Vagina (tissue), 2 donors: ENCODE measurements at regions not wholly inside any gene's neighbourhood (a gene's known extent, or its start where the extent isn't known, plus 50 kb on each side); places are given as distances from the start of the nearest gene placed in this dataset.

Source experiments
- POLR2AphosphoS5 ChIP-seq, 2 donors: sonication (generic); formaldehyde crosslinking; IDR thresholded peaks; one replicate each; pipeline ENCODE4 v1.9.0; 2017; ENCODE audit warnings: antibody characterized with exemption in 2 of 2, mild to moderate bottlenecking in 2 of 2, low read depth in 1 of 2; ENCODE audit not compliant: insufficient read depth in 1 of 2
- TF ChIP-seq, protein P1 (sequence below), 3 experiments: fragments of 450-650 bp in 2 of 3; fragments of 200-600 bp in 1 of 3; sonication (generic) in 1 of 3; IDR thresholded peaks; one replicate each; pipeline ENCODE4 v1.5.1; 2017 to 2019; ENCODE audit warnings: antibody characterized with exemption in 3 of 3, mild to moderate bottlenecking in 2 of 3, moderate library complexity in 2 of 3

DNA sequence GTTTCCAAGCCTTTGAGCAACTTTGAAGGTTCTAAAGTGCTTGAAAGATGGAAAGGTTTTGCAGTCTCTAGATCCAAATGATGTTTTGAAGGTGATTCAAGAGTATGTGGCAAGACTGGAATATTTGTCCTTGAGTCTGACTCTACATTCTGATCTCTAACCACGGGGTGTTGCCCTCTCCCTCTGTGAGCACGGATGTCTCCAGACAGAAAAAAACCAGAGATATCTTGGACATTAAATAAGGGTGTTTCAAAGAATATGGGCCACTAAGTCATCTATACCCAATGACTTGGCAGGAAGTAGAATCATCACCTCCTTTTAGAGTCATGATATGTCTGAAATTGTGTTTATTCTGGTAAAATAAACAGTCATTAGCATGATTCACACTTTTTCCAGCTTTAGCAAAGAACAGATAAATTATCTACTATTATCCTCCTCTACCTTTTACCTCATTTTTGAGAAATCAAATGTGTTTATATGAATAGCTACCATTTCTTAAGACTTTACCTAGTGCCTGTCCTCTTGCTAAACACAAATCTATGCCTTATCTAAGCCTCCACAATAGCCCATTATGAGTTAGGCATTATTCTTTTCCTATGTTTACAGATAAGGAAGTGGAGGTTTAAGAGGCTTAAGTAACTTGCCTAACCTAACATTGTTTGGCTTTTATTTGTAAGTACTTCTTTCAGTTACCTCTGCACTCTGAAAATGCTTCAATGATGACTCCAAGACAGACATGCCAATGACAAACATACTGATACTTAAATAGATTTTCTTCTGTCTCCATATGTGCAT is 384.4 kb downstream of the BMP2 start:
- TF ChIP-seq, protein P1, sequence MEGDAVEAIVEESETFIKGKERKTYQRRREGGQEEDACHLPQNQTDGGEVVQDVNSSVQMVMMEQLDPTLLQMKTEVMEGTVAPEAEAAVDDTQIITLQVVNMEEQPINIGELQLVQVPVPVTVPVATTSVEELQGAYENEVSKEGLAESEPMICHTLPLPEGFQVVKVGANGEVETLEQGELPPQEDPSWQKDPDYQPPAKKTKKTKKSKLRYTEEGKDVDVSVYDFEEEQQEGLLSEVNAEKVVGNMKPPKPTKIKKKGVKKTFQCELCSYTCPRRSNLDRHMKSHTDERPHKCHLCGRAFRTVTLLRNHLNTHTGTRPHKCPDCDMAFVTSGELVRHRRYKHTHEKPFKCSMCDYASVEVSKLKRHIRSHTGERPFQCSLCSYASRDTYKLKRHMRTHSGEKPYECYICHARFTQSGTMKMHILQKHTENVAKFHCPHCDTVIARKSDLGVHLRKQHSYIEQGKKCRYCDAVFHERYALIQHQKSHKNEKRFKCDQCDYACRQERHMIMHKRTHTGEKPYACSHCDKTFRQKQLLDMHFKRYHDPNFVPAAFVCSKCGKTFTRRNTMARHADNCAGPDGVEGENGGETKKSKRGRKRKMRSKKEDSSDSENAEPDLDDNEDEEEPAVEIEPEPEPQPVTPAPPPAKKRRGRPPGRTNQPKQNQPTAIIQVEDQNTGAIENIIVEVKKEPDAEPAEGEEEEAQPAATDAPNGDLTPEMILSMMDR (IDR thresholded peaks at IDR 0.05): no peak
- no peak for TF ChIP-seq POLR2AphosphoS5 (IDR thresholded peaks at IDR 0.05; ENCODE audit: insufficient read depth in 1 of 2, low read depth in 1 of 2)
